Activated naive CD4-positive, alpha-beta T cell treated with Interleukin-2 at 50 U/mL for 16 hours (primary cell): ENCODE measurements at regions not wholly inside any gene's neighbourhood (a gene's known extent, or its start where the extent isn't known, plus 50 kb on each side); places are given as distances from the start of the nearest gene placed in this dataset.

Experiments
- DNase-seq: peaks from one replicate; pipeline ENCODE4 v3.0.0-alpha.2; 2020

GRCh38 chr14:48970943-48971342 is 615.2 kb downstream of the RPS29 start:
- no peak for DNase-seq

- no peak for DNase-seq
Measured at GRCh38 chr14:48967419-48967818, 618.8 kb downstream of the RPS29 start.

- no peak for DNase-seq
Measured at GRCh38 chr14:48963231-48963790, 622.9 kb downstream of the RPS29 start.

- no peak for DNase-seq
Measured at GRCh38 chr14:48957486-48957885, 628.7 kb downstream of the RPS29 start.

GRCh38 chr14:48955857-48956256 is 630.3 kb downstream of the RPS29 start:
- no peak for DNase-seq

- no peak for DNase-seq
Measured at GRCh38 chr14:48954446-48954845, 631.7 kb downstream of the RPS29 start.

- no peak for DNase-seq
Measured at GRCh38 chr14:48944809-48945208, 641.4 kb downstream of the RPS29 start.

GRCh38 chr14:48943913-48944312 is 642.3 kb downstream of the RPS29 start:
- no peak for DNase-seq

GRCh38 chr14:48937541-48938195 is 648.5 kb downstream of the RPS29 start:
- DNase-seq = no peak

GRCh38 chr14:48936849-48937248 is 649.3 kb downstream of the RPS29 start:
- DNase-seq = no peak

GRCh38 chr14:48936362-48936761 is 649.8 kb downstream of the RPS29 start:
- no peak for DNase-seq

GRCh38 chr14:48925184-48925583 is 661.0 kb downstream of the RPS29 start:
- DNase-seq = no peak

- DNase-seq = no peak
Measured at GRCh38 chr14:48914921-48915320, 671.3 kb downstream of the RPS29 start.

- DNase-seq = no peak
Measured at GRCh38 chr14:48914382-48914781, 671.8 kb downstream of the RPS29 start.

- no peak for DNase-seq
Measured at GRCh38 chr14:48900565-48900964, 685.6 kb downstream of the RPS29 start.

GRCh38 chr14:48890333-48890732 is 695.8 kb downstream of the RPS29 start:
- no peak for DNase-seq

GRCh38 chr14:48876806-48877340 is 709.3 kb downstream of the RPS29 start:
- no peak for DNase-seq

GRCh38 chr14:48874711-48875110 is 711.5 kb downstream of the RPS29 start:
- no peak for DNase-seq

- no peak for DNase-seq
Measured at GRCh38 chr14:48857366-48857765, 728.8 kb downstream of the RPS29 start.

- no peak for DNase-seq
Measured at GRCh38 chr14:48853159-48853558, 733.0 kb downstream of the RPS29 start.

GRCh38 chr14:48849741-48850322 is 736.3 kb downstream of the RPS29 start:
- no peak for DNase-seq

GRCh38 chr14:48842785-48843184 is 743.4 kb downstream of the RPS29 start:
- DNase-seq = no peak

- no peak for DNase-seq
Measured at GRCh38 chr14:48826058-48826457, 760.1 kb downstream of the RPS29 start.

GRCh38 chr14:48814562-48814961 is 771.6 kb downstream of the RPS29 start:
- DNase-seq = no peak
